SK-N-SH treated with all-trans-retinoic acid at 6 μM for 48 hours (cell line): ENCODE measurements at regions not wholly inside any gene's neighbourhood (a gene's known extent, or its start where the extent isn't known, plus 50 kb on each side); places are given as distances from the start of the nearest gene placed in this dataset.

ENCODE experiments used
- ATAC-seq: fragments of 200-7000 bp; cut with Tn5 transposase; 3 replicates; pipeline ENCODE4 v1.9.1; 2020; ENCODE audit warnings: mild to moderate bottlenecking, moderate library complexity
- ARNTL ChIP-seq: fragments of 450-650 bp; formaldehyde crosslinking; IDR thresholded peaks from 2 replicates; pipeline ENCODE4 v1.5.0; 2020; ENCODE audit warnings: low read depth, mild to moderate bottlenecking, moderate library complexity, borderline replicate concordance
- BACH2 ChIP-seq: fragments of 250-450 bp; sonication (Bioruptor Pico); IDR thresholded peaks from 2 replicates; pipeline ENCODE4 v1.9.0; 2021; ENCODE audit warnings: mild to moderate bottlenecking, borderline replicate concordance
- CSDC2 ChIP-seq: fragments of 250-450 bp; sonication (Bioruptor Pico); IDR thresholded peaks from 2 replicates; pipeline ENCODE4 v1.5.0; 2020; ENCODE audit warnings: mild to moderate bottlenecking, moderate library complexity
- ESRRG ChIP-seq: fragments of 250-450 bp; sonication (Bioruptor Pico); IDR thresholded peaks from 2 replicates; pipeline ENCODE4 v1.6.1; 2021; ENCODE audit warnings: mild to moderate bottlenecking
- GLIS3 ChIP-seq: fragments of 250-450 bp; sonication (Bioruptor Pico); IDR thresholded peaks from 2 replicates; pipeline ENCODE4 v1.5.0; 2020; ENCODE audit warnings: mild to moderate bottlenecking, moderate library complexity
- OSR1 ChIP-seq: fragments of 250-450 bp; sonication (Bioruptor Pico); IDR thresholded peaks from 2 replicates; pipeline ENCODE4 v1.8.0; 2022; ENCODE audit warnings: moderate library complexity, mild to moderate bottlenecking, inconsistent platforms
- PPARA ChIP-seq: fragments of 250-450 bp; sonication (Bioruptor Pico); IDR thresholded peaks from 2 replicates; pipeline ENCODE4 v1.5.0; 2020; ENCODE audit warnings: mild to moderate bottlenecking, borderline replicate concordance
- RARB ChIP-seq: fragments of 250-450 bp; sonication (Bioruptor Pico); IDR thresholded peaks from 2 replicates; pipeline ENCODE4 v1.8.0; 2021; ENCODE audit warnings: mild to moderate bottlenecking, moderate library complexity
- SNAI2 ChIP-seq: fragments of 250-450 bp; sonication (Bioruptor Pico); IDR thresholded peaks from 2 replicates; pipeline ENCODE4 v1.5.0; 2020; ENCODE audit warnings: mild to moderate bottlenecking, moderate library complexity
- TCF4 ChIP-seq: fragments of 250-450 bp; sonication (Bioruptor Pico); IDR thresholded peaks from 2 replicates; pipeline ENCODE4 v1.8.0; 2021; ENCODE audit warnings: mild to moderate bottlenecking, moderate library complexity, borderline replicate concordance
- TOX ChIP-seq: fragments of 250-450 bp; sonication (Bioruptor Pico); IDR thresholded peaks from 2 replicates; pipeline ENCODE4 v1.8.0; 2021; ENCODE audit warnings: mild to moderate bottlenecking, moderate library complexity, borderline replicate concordance
- TSHZ2 ChIP-seq: fragments of 250-450 bp; sonication (Bioruptor Pico); IDR thresholded peaks from 2 replicates; pipeline ENCODE4 v1.5.0; 2020; ENCODE audit warnings: mild to moderate bottlenecking, moderate library complexity
- ZC3H10 ChIP-seq: fragments of 250-450 bp; sonication (Bioruptor Pico); IDR thresholded peaks from 2 replicates; pipeline ENCODE4 v1.5.1; 2021; ENCODE audit warnings: mild to moderate bottlenecking, moderate library complexity
- ZFP3 ChIP-seq: fragments of 250-450 bp; sonication (Bioruptor Pico); IDR thresholded peaks from 2 replicates; pipeline ENCODE4 v1.5.0; 2020; ENCODE audit warnings: mild to moderate bottlenecking, moderate library complexity
- ZFP30 ChIP-seq: fragments of 450-650 bp; formaldehyde crosslinking; IDR thresholded peaks from 2 replicates; pipeline ENCODE4 v1.5.0; 2022; ENCODE audit warnings: mild to moderate bottlenecking, moderate library complexity
- ZNF565 ChIP-seq: fragments of 450-650 bp; formaldehyde crosslinking; conservative IDR thresholded peaks from 2 replicates; pipeline ENCODE4 v1.5.0; 2020; ENCODE audit warnings: low read depth, mild to moderate bottlenecking, moderate library complexity
- ZNF8 ChIP-seq: fragments of 450-650 bp; formaldehyde crosslinking; IDR thresholded peaks from 2 replicates; pipeline ENCODE4 v1.5.0; 2020; ENCODE audit warnings: mild to moderate bottlenecking, moderate library complexity
- TF ChIP-seq, protein P1 (sequence below): fragments of 250-450 bp; sonication (Bioruptor Pico); IDR thresholded peaks from 2 replicates; pipeline ENCODE4 v1.8.0; 2020; ENCODE audit warnings: mild to moderate bottlenecking, moderate library complexity, borderline replicate concordance
- TF ChIP-seq, protein P2 (sequence below): fragments of 250-450 bp; sonication (Bioruptor Pico); IDR thresholded peaks from 2 replicates; pipeline ENCODE4 v1.8.0; 2021; ENCODE audit warnings: low read depth, mild to moderate bottlenecking, moderate library complexity, borderline replicate concordance
- TF ChIP-seq, protein P3 (sequence below): fragments of 250-450 bp; sonication (Bioruptor Pico); IDR thresholded peaks from 2 replicates; pipeline ENCODE4 v1.5.1; 2021; ENCODE audit warnings: mild to moderate bottlenecking, moderate library complexity

DNA sequence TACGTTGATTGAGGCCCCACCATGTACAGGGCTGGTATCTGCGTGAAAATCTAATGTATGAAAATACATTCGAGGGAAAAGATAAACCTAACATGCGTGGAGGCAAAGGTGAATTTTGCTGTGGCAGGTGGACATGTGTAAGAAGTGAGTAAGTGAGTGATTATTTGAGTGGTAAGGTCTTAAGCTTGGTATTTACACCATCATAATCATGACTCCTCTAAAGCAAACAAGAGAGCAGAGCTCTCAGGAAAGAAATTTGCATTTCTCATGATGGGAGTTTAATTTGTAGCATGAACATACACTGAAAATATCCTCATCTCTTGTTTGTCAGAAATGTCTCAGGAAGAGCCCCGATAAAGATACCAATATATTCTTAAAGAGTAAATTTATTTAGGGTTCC lies 260.6 kb downstream of the PSAT1 start:
- no peak for ATAC-seq
- TF ChIP-seq, protein P1, sequence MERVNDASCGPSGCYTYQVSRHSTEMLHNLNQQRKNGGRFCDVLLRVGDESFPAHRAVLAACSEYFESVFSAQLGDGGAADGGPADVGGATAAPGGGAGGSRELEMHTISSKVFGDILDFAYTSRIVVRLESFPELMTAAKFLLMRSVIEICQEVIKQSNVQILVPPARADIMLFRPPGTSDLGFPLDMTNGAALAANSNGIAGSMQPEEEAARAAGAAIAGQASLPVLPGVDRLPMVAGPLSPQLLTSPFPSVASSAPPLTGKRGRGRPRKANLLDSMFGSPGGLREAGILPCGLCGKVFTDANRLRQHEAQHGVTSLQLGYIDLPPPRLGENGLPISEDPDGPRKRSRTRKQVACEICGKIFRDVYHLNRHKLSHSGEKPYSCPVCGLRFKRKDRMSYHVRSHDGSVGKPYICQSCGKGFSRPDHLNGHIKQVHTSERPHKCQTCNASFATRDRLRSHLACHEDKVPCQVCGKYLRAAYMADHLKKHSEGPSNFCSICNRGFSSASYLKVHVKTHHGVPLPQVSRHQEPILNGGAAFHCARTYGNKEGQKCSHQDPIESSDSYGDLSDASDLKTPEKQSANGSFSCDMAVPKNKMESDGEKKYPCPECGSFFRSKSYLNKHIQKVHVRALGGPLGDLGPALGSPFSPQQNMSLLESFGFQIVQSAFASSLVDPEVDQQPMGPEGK (CRISPR knock-in tag), result no peak
- TF ChIP-seq CSDC2 (CRISPR knock-in tag), result no peak
- no peak for TF ChIP-seq TOX (CRISPR knock-in tag)
- TF ChIP-seq ARNTL (CRISPR knock-in tag), result no peak
- no peak for TF ChIP-seq RARB (CRISPR knock-in tag)
- no peak for TF ChIP-seq ESRRG (CRISPR knock-in tag)
- TF ChIP-seq, all 23 proteins: peak for 0

DNA sequence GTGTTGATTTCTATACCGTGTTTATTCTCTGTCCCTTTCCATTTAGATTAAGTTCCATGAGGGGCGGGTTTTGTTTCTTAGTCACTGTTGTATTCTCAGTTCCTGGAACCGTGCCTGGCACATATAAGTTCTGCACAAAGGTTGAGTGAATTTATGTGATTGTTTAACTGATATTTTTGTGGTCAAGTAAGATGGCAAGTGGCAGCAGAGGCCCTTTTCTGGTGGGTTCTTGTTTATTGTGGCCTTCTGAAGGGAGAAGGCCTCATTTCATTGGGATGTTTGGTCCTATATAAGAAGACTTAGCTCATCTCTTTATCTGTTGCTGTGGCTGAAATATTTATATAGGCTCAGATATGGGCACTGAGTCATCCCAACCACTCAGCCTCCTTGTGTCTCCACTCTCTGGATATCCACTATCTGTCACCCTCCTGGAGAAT lies 262.5 kb downstream of the PSAT1 start:
- ATAC-seq, result peak; percentile 86
- TF ChIP-seq, protein P2, sequence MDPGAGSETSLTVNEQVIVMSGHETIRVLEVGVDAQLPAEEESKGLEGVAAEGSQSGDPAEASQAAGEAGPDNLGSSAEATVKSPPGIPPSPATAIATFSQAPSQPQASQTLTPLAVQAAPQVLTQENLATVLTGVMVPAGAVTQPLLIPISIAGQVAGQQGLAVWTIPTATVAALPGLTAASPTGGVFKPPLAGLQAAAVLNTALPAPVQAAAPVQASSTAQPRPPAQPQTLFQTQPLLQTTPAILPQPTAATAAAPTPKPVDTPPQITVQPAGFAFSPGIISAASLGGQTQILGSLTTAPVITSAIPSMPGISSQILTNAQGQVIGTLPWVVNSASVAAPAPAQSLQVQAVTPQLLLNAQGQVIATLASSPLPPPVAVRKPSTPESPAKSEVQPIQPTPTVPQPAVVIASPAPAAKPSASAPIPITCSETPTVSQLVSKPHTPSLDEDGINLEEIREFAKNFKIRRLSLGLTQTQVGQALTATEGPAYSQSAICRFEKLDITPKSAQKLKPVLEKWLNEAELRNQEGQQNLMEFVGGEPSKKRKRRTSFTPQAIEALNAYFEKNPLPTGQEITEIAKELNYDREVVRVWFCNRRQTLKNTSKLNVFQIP (CRISPR knock-in tag), result no peak
- no peak for TF ChIP-seq GLIS3 (CRISPR knock-in tag)
- TF ChIP-seq TSHZ2 (CRISPR knock-in tag), result no peak
- TF ChIP-seq ZNF565 (CRISPR knock-in tag), result no peak
- TF ChIP-seq CSDC2 (CRISPR knock-in tag), result no peak
- TF ChIP-seq TCF4, result no peak
- TF ChIP-seq ZC3H10, result no peak
- no peak for TF ChIP-seq ZFP30 (CRISPR knock-in tag)
- TF ChIP-seq BACH2 (CRISPR knock-in tag), result no peak
- TF ChIP-seq ZFP3 (CRISPR knock-in tag), result no peak
- no peak for TF ChIP-seq SNAI2 (CRISPR knock-in tag)
- no peak for TF ChIP-seq RARB (CRISPR knock-in tag)
- no peak for TF ChIP-seq ARNTL (CRISPR knock-in tag)
- TF ChIP-seq OSR1 (CRISPR knock-in tag), result no peak

- ATAC-seq, result no peak
Observed at GRCh38 chr9:78562021-78562420, 265.1 kb downstream of the PSAT1 start.

More at GRCh38 chr9:78562021-78562420, 265.1 kb downstream of the PSAT1 start:
- TF ChIP-seq ZNF8 (no peak), ZFP3 (CRISPR knock-in tag) (no peak), PPARA (CRISPR knock-in tag) (no peak), GLIS3 (CRISPR knock-in tag) (no peak), TCF4 (no peak), ARNTL (CRISPR knock-in tag) (no peak)
- TF ChIP-seq, protein P1 (CRISPR knock-in tag), result no peak
- TF ChIP-seq, protein P3, sequence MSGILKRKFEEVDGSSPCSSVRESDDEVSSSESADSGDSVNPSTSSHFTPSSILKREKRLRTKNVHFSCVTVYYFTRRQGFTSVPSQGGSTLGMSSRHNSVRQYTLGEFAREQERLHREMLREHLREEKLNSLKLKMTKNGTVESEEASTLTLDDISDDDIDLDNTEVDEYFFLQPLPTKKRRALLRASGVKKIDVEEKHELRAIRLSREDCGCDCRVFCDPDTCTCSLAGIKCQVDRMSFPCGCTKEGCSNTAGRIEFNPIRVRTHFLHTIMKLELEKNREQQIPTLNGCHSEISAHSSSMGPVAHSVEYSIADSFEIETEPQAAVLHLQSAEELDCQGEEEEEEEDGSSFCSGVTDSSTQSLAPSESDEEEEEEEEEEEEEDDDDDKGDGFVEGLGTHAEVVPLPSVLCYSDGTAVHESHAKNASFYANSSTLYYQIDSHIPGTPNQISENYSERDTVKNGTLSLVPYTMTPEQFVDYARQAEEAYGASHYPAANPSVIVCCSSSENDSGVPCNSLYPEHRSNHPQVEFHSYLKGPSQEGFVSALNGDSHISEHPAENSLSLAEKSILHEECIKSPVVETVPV (CRISPR knock-in tag), result no peak
